Osteoblast (primary cell): ENCODE measurements at regions not wholly inside any gene's neighbourhood (a gene's known extent, or its start where the extent isn't known, plus 50 kb on each side); places are given as distances from the start of the nearest gene placed in this dataset.
A peak's percentile ranks its signal among the peaks of the same experiment; 100 is the strongest.
"Not testable (repeated sequence)": the region's sequence is repeated elsewhere in the genome, so short reads cannot be mapped to it uniquely, and the experiment has no call there.

Experiments used
- DNase-seq: peaks from one replicate; pipeline ENCODE4 v3.0.0; 2011; ENCODE audit warnings: low spot score, mixed read lengths; ENCODE audit not compliant: insufficient read length; ENCODE audit errors: missing footprints
- H2AFZ ChIP-seq: 2 replicates; pipeline ENCODE4 v1.6.0; 2011; ENCODE audit warnings: mild to moderate bottlenecking, low read length
- H3K27ac ChIP-seq: 2 replicates; pipeline ENCODE4 v1.5.1; 2011; ENCODE audit warnings: mild to moderate bottlenecking, low read depth, low read length, moderate library complexity
- H3K27me3 ChIP-seq: 2 replicates; pipeline ENCODE4 v1.6.0; 2012; ENCODE audit warnings: mild to moderate bottlenecking, control low read depth, inconsistent platforms, low read length, moderate library complexity; ENCODE audit not compliant: insufficient read depth
- H3K36me3 ChIP-seq: 2 replicates; pipeline ENCODE4 v1.5.1; 2011; ENCODE audit warnings: mild to moderate bottlenecking, low read length, control low read depth, moderate library complexity; ENCODE audit not compliant: insufficient read depth
- H3K4me1 ChIP-seq: 2 replicates; pipeline ENCODE4 v1.5.1; 2011; ENCODE audit warnings: mild to moderate bottlenecking, low read length, control low read depth, moderate library complexity; ENCODE audit not compliant: insufficient read depth
- H3K4me2 ChIP-seq: 2 replicates; pipeline ENCODE4 v1.6.0; 2011; ENCODE audit warnings: mild to moderate bottlenecking, low read length; ENCODE audit not compliant: insufficient read depth
- H3K4me3 ChIP-seq: fragments of 200-600 bp; sonication (generic); 3 replicates; pipeline ENCODE4 v1.5.1; 2012; ENCODE audit warnings: mild to moderate bottlenecking, low read length, inconsistent platforms; ENCODE audit not compliant: insufficient read depth
- H3K79me2 ChIP-seq: 2 replicates; pipeline ENCODE4 v1.6.0; 2012; ENCODE audit warnings: mild to moderate bottlenecking, low read length, control low read depth, inconsistent platforms; ENCODE audit not compliant: insufficient read depth
- H3K9me3 ChIP-seq: 2 replicates; pipeline ENCODE4 v1.5.1; 2011; ENCODE audit warnings: low read depth, low read length, control low read depth
- H4K20me1 ChIP-seq: 2 replicates; pipeline ENCODE4 v1.6.0; 2012; ENCODE audit warnings: mild to moderate bottlenecking, low read length, control low read depth; ENCODE audit not compliant: insufficient read depth
- CTCF ChIP-seq: IDR thresholded peaks from 2 replicates; pipeline ENCODE4 v1.5.1; 2011; ENCODE audit warnings: mild to moderate bottlenecking, low read depth, low read length, moderate library complexity; ENCODE audit errors: extremely low read depth

GRCh38 chr2:180882959-180883358, 97.4 kb upstream of the UBE2E3 start:
- Histone ChIP-seq H3K27me3 (no peaks in the 10 kb centered on the region), H3K4me1 (no peaks in the 10 kb centered on the region), H3K79me2 (no peaks in the 10 kb centered on the region), H3K4me2 (no peak overlapping the region), H3K27ac (no peak overlapping the region), H2AFZ (no peak overlapping the region), H3K36me3 (no peaks in the 10 kb centered on the region), H3K4me3 (no peak overlapping the region), H3K9me3 (no peaks in the 10 kb centered on the region), H4K20me1 (no peaks in the 10 kb centered on the region)
- no peak for TF ChIP-seq CTCF
- no peak for DNase-seq

- Histone ChIP-seq H3K4me2 (no peak overlapping the region), H3K9me3 (no peaks in the 10 kb centered on the region), H3K4me3 (no peak overlapping the region), H2AFZ (no peak overlapping the region), H3K36me3 (no peaks in the 10 kb centered on the region), H3K27ac (no peak overlapping the region), H4K20me1 (no peaks in the 10 kb centered on the region), H3K4me1 (peaks cover 6% of the 10 kb centered on the region), H3K79me2 (no peaks in the 10 kb centered on the region), H3K27me3 (no peaks in the 10 kb centered on the region)
- no peak for DNase-seq
- TF ChIP-seq CTCF: no peak
Observed at GRCh38 chr2:180876506-180876905, 103.9 kb upstream of the UBE2E3 start.

- Histone ChIP-seq H3K27me3 (no peaks in the 10 kb centered on the region), H3K4me3 (no peak overlapping the region), H3K27ac (no peak overlapping the region), H2AFZ (no peak overlapping the region), H3K79me2 (no peaks in the 10 kb centered on the region), H3K4me2 (no peak overlapping the region), H3K36me3 (no peaks in the 10 kb centered on the region), H4K20me1 (no peaks in the 10 kb centered on the region), H3K4me1 (peaks cover 6% of the 10 kb centered on the region), H3K9me3 (no peaks in the 10 kb centered on the region)
- TF ChIP-seq CTCF: no peak
- no peak for DNase-seq
Observed at GRCh38 chr2:180873219-180873618, 107.2 kb upstream of the UBE2E3 start.

GRCh38 chr2:180872781-180873180, 107.6 kb upstream of the UBE2E3 start:
- not testable (repeated sequence) for H3K4me3 ChIP-seq, H3K27ac ChIP-seq, H3K36me3 ChIP-seq, H3K79me2 ChIP-seq, H3K27me3 ChIP-seq, H3K4me2 ChIP-seq, DNase-seq, H3K9me3 ChIP-seq, H3K4me1 ChIP-seq, H2AFZ ChIP-seq, H4K20me1 ChIP-seq

GRCh38 chr2:180872255-180872654, 108.2 kb upstream of the UBE2E3 start:
- no peaks in the 10 kb centered on the region for H3K9me3 ChIP-seq
- H3K27me3 ChIP-seq: no peaks in the 10 kb centered on the region
- peaks cover 6% of the 10 kb centered on the region for H3K4me1 ChIP-seq
- no peaks in the 10 kb centered on the region for H4K20me1 ChIP-seq
- H3K36me3 ChIP-seq: no peaks in the 10 kb centered on the region
- H2AFZ ChIP-seq: no peak overlapping the region
- no peak for TF ChIP-seq CTCF
- no peaks in the 10 kb centered on the region for H3K79me2 ChIP-seq
- DNase-seq: peak; percentile 25
- no peak overlapping the region for H3K27ac ChIP-seq
- no peak overlapping the region for H3K4me2 ChIP-seq
- no peak overlapping the region for H3K4me3 ChIP-seq
